ENCODE measurements at regions not wholly inside any gene's neighbourhood (a gene's known extent, or its start where the extent isn't known, plus 50 kb on each side); places are given as distances from the start of the nearest gene placed in this dataset.

DNA sequence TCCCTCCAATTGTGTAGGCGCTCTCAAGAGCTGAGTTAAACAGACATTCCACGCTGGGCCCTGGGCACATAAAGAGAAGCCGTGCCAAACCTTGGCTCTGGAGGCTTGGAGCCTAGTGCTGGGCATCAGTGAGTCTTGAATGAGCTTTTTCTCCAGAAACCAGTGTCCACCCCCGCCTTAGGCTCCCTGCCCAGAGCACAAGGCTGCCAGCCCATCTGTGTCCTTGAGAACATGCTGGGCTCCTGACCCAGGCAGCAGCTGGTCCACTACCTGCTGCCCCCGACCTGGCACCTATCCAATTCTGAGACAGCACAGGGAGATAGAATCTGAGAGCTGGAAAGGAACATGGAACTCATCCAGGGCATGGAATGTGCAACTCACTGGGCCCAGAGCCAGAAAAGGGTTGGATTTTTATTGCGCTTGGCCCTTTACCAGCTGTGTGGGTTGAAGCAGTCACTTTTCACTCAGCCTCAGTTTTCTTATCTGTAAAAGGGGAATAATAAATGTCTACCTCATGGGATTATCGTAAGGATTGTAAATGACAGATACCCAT is 92.4 kb upstream of the CPLX2 start:
- Histone ChIP-seq H3K9me3 (no peaks in the 10 kb centered on the region), H3K36me3 (no peaks in the 10 kb centered on the region), H3K4me1 (replicated peaks) (no peaks in the 10 kb centered on the region), H3K4me3 (no peak overlapping the region), H3K27ac (no peak overlapping the region), H3K27me3 (replicated peaks; ENCODE audit: insufficient read depth) (peaks cover 3% of the 10 kb centered on the region)
- peak; percentile 40 for DNase-seq (ENCODE audit: low spot score)
- 52% methylated on average over 7 of the region's 7 CpGs for WGBS
- TF ChIP-seq, protein P1, sequence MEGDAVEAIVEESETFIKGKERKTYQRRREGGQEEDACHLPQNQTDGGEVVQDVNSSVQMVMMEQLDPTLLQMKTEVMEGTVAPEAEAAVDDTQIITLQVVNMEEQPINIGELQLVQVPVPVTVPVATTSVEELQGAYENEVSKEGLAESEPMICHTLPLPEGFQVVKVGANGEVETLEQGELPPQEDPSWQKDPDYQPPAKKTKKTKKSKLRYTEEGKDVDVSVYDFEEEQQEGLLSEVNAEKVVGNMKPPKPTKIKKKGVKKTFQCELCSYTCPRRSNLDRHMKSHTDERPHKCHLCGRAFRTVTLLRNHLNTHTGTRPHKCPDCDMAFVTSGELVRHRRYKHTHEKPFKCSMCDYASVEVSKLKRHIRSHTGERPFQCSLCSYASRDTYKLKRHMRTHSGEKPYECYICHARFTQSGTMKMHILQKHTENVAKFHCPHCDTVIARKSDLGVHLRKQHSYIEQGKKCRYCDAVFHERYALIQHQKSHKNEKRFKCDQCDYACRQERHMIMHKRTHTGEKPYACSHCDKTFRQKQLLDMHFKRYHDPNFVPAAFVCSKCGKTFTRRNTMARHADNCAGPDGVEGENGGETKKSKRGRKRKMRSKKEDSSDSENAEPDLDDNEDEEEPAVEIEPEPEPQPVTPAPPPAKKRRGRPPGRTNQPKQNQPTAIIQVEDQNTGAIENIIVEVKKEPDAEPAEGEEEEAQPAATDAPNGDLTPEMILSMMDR (IDR thresholded peaks at IDR 0.05): no peak
- peak; percentile 43 for TF ChIP-seq POLR2AphosphoS5 (IDR thresholded peaks at IDR 0.05)
- intact Hi-C loops (cut with DNase I): no loop called here

DNA sequence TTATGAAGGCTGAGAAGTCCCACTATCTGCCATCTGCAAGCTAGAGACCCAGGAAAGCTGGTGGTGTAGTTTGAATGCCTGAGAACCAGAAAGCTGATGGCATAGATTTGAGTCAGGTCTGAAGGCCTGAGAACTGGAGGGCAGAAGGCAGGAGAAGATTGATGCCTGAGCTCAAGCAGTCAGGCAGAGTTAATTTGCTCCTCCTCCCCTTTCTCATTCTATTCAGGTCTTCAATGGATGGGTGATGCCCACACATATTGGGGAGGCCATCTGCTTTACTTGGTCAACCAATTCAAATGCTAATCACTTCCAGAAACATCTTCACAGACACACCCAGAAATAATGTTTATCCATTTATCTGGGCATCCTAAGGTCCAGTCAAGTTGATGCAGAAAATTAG is 87.6 kb upstream of the CPLX2 start:
- H3K4me3 ChIP-seq: no peak overlapping the region
- H3K36me3 ChIP-seq: no peaks in the 10 kb centered on the region
- TF ChIP-seq, protein P1 (IDR thresholded peaks at IDR 0.05): no peak
- TF ChIP-seq POLR2A (IDR thresholded peaks at IDR 0.05) (no peak), POLR2AphosphoS5 (IDR thresholded peaks at IDR 0.05) (no peak)
- no peaks in the 10 kb centered on the region for H3K27me3 ChIP-seq (replicated peaks; ENCODE audit: insufficient read depth)
- H3K27ac ChIP-seq: no peak overlapping the region
- intact Hi-C loops (cut with DNase I): no loop called here
- no peaks in the 10 kb centered on the region for H3K9me3 ChIP-seq
- no peak for DNase-seq (ENCODE audit: low spot score)
- H3K4me1 ChIP-seq (replicated peaks): no peaks in the 10 kb centered on the region

DNA sequence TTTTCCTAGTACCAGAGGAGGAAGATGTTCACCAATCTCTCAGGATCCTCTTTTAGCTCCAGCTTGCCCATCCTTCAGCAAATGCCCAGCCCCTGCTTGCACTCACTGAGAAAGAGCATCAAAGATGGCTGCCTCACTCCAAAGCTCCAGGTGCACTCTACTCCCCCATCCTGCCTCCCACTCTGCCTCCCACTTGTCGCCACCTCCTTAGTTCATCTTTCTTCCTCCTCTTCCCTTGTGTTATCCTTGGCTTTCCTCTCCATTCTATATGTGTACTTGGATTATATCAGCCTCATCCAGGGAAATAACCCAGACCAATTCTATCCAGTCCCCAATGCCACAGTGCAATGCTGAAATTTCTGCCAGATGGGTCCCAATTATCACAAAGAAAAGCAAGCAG is 87.1 kb upstream of the CPLX2 start:
- Histone ChIP-seq H3K27me3 (replicated peaks; ENCODE audit: insufficient read depth) (no peaks in the 10 kb centered on the region), H3K4me3 (no peak overlapping the region), H3K9me3 (no peaks in the 10 kb centered on the region), H3K36me3 (no peaks in the 10 kb centered on the region), H3K4me1 (replicated peaks) (no peaks in the 10 kb centered on the region), H3K27ac (no peak overlapping the region)
- intact Hi-C loops (cut with DNase I): no loop called here
- WGBS: 92% methylated on average over 1 of the region's 1 CpG
- TF ChIP-seq POLR2AphosphoS5 (IDR thresholded peaks at IDR 0.05): no peak
- TF ChIP-seq, protein P1 (IDR thresholded peaks at IDR 0.05): no peak
- no peak for TF ChIP-seq POLR2A (IDR thresholded peaks at IDR 0.05)
- no peak for DNase-seq (ENCODE audit: low spot score)

DNA sequence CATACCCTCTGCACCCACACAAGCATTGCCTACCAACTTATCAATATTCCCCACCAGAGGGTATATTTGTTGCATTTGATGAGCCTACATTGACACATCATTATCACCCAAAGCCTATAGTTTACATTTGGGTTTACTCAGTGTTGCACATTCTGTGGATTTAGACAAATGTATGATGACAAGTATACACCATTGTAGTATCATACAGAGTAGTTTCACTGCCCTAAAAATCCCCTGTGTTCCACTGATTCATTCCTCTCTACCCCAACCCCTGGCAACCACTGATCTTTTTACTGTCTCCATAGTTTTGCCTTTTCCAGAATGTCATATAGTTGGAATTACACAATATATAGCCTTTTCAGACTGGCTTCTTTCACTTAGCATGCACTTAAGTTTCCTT is 85.7 kb upstream of the CPLX2 start:
- TF ChIP-seq POLR2AphosphoS5 (IDR thresholded peaks at IDR 0.05) (no peak), POLR2A (IDR thresholded peaks at IDR 0.05) (no peak)
- TF ChIP-seq, protein P1 (IDR thresholded peaks at IDR 0.05): no peak
- intact Hi-C loops (cut with DNase I): no loop called here
- no peaks in the 10 kb centered on the region for H3K27me3 ChIP-seq (replicated peaks; ENCODE audit: insufficient read depth)

DNA sequence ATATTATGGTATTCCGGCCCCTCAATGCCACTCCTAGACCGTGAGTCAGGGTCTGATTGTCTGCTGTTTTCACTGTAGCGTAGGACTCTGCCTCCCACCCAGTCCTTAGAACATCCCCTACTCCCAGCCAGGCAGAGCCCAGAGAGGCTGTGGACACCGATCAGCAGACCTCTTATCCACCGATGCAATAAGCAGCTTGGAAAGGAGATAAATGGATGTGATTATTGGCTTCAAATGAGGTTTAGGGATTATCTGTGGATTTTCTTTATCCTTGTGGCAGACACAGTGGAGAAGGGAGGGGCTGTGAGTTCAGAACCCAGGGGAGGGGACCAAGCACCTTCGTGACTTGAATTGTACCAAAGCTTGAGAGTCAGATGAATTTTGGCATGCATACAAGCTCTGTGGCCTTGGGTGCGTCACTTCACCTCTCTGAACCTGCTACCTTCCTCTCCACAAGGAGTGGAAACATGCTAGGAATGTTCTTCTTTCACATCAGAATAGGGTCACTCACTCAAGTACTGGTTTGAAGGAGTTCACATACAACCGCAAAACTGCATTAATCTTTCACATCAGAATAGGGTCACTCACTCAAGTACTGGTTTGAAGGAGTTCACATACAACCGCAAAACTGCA is 83.1 kb upstream of the CPLX2 start:
- H3K27me3 ChIP-seq (replicated peaks; ENCODE audit: insufficient read depth): no peaks in the 10 kb centered on the region
- H3K4me1 ChIP-seq (replicated peaks): no peaks in the 10 kb centered on the region

More for the DNA sequence above, 85.7 kb upstream of the CPLX2 start:
- Histone ChIP-seq H3K27ac (no peak overlapping the region), H3K36me3 (no peaks in the 10 kb centered on the region), H3K9me3 (no peaks in the 10 kb centered on the region), H3K4me1 (replicated peaks) (no peaks in the 10 kb centered on the region), H3K4me3 (no peak overlapping the region)
- DNase-seq (ENCODE audit: low spot score): no peak

More for the DNA sequence above, 83.1 kb upstream of the CPLX2 start:
- DNase-seq (ENCODE audit: low spot score): no peak
- H3K4me3 ChIP-seq: no peak overlapping the region
- TF ChIP-seq POLR2AphosphoS5 (IDR thresholded peaks at IDR 0.05): no peak
- TF ChIP-seq, protein P1 (IDR thresholded peaks at IDR 0.05): no peak
- no peak for TF ChIP-seq POLR2A (IDR thresholded peaks at IDR 0.05)
- 76% methylated on average over 9 of the region's 9 CpGs for WGBS
- H3K27ac ChIP-seq: no peak overlapping the region
- intact Hi-C loops (cut with DNase I): no loop called here
- no peaks in the 10 kb centered on the region for H3K36me3 ChIP-seq
- H3K9me3 ChIP-seq: no peaks in the 10 kb centered on the region
